ENCODE measurements at regions not wholly inside any gene's neighbourhood (a gene's known extent, or its start where the extent isn't known, plus 50 kb on each side); places are given as distances from the start of the nearest gene placed in this dataset.

DNA sequence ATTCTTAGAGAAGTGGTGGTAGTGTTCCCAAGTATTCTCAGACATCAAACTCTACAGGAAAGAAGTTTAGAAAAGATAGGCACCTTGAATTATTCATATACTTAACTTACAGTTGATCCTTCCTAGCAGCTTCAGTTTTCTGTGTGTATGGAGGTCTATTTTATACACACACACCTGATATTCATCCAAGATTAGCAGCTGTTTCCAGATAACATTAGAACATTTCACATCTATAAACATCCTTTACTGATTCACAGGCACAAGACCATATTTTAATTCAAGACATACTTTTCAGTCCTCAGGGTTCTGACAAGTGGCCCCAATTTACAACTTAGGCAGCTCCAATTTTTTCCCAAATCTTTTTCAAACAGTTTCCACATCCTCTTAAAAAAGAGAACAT lies 287.8 kb upstream of the USP25 start:
- POLR2A ChIA-PET (ENCODE audit: unreplicated experiment): no interaction called here
- no peak overlapping the region for H3K9ac ChIP-seq (ENCODE audit: low read length)
- H3K27ac ChIP-seq (ENCODE audit: low read length): no peak overlapping the region
- no peaks in the 10 kb centered on the region for H3K27me3 ChIP-seq (ENCODE audit: low read length)
- H3K9me2 ChIP-seq (replicated peaks; ENCODE audit: low read length): no peaks in the 10 kb centered on the region
- no TSS peak for BruUV-seq (replicated peaks)
- DNase-seq (no peak), ATAC-seq (no peak)
- no peaks in the 10 kb centered on the region for H3F3A ChIP-seq (ENCODE audit: low read length, unreplicated experiment)
- H2AFZ ChIP-seq (ENCODE audit: low read length): no peak overlapping the region
- intact Hi-C loops (cut with micrococcal nuclease): no loop called here
- H3K9me3 ChIP-seq (ENCODE audit: low read length): no peaks in the 10 kb centered on the region
- no peak overlapping the region for H3K4me3 ChIP-seq (ENCODE audit: low read length)
- H3K4me1 ChIP-seq (ENCODE audit: insufficient read depth, low read length): no peaks in the 10 kb centered on the region
- CTCF ChIA-PET: no interaction called here
- TF ChIP-seq EZH2 (IDR thresholded peaks at IDR 0.05; ENCODE audit: low read length, unreplicated experiment) (no peak), EZH2phosphoT487 (IDR thresholded peaks at IDR 0.05; ENCODE audit: borderline replicate concordance, low read length) (no peak)
- TF ChIP-seq, protein P1, sequence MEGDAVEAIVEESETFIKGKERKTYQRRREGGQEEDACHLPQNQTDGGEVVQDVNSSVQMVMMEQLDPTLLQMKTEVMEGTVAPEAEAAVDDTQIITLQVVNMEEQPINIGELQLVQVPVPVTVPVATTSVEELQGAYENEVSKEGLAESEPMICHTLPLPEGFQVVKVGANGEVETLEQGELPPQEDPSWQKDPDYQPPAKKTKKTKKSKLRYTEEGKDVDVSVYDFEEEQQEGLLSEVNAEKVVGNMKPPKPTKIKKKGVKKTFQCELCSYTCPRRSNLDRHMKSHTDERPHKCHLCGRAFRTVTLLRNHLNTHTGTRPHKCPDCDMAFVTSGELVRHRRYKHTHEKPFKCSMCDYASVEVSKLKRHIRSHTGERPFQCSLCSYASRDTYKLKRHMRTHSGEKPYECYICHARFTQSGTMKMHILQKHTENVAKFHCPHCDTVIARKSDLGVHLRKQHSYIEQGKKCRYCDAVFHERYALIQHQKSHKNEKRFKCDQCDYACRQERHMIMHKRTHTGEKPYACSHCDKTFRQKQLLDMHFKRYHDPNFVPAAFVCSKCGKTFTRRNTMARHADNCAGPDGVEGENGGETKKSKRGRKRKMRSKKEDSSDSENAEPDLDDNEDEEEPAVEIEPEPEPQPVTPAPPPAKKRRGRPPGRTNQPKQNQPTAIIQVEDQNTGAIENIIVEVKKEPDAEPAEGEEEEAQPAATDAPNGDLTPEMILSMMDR (conservative IDR thresholded peaks at IDR 0.05; ENCODE audit: low read depth, low read length): no peak
- no peaks in the 10 kb centered on the region for H3K36me3 ChIP-seq (ENCODE audit: low read depth, low read length)
- no peak overlapping the region for H3K4me2 ChIP-seq (ENCODE audit: low read length)
- H3K79me2 ChIP-seq (ENCODE audit: low read length): no peaks in the 10 kb centered on the region
- no peaks in the 10 kb centered on the region for H4K20me1 ChIP-seq (ENCODE audit: low read length)

DNA sequence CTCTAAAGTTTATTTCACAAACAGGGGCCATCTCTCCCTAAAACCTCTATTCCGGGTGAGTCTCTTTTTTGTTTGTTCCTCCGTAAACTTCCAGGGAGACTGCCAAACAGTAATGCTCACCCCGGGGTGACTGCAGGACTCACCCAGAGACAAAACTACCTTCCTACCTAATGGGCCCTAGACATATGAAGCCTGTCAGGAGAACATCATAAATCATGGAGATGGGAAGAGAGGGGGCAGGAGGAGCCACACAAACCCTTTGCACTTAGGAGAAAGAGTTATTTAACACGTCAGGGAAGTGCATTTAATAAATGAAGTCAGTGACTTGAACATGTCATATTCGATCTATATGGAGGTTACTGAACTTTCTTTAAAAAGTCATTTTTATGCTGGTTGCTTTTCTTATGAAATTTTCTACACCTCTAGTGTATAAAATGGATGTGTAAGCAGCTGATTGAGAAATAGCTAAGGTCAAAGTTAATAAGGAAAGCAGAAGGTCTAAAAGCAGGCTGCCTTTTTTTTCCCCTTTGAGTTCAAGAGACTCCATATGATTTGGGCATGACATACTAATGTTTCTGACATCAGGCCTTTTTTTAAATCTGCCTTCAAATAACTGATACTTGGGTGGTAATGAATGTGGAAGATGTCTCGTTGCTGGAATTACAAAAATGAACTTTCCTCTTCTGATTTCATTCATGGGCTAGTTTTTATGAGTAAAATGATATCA lies 286.9 kb upstream of the USP25 start:
- ATAC-seq: no peak
- Histone ChIP-seq H3K36me3 (ENCODE audit: low read depth, low read length) (no peaks in the 10 kb centered on the region), H3K9me2 (replicated peaks; ENCODE audit: low read length) (no peaks in the 10 kb centered on the region), H3K4me3 (ENCODE audit: low read length) (no peak overlapping the region), H3K9me3 (ENCODE audit: low read length) (no peaks in the 10 kb centered on the region), H3K27ac (ENCODE audit: low read length) (no peak overlapping the region), H4K20me1 (ENCODE audit: low read length) (no peaks in the 10 kb centered on the region), H3K4me1 (ENCODE audit: insufficient read depth, low read length) (no peaks in the 10 kb centered on the region), H3K9ac (ENCODE audit: low read length) (no peak overlapping the region), H3K27me3 (ENCODE audit: low read length) (no peaks in the 10 kb centered on the region), H3F3A (ENCODE audit: low read length, unreplicated experiment) (no peaks in the 10 kb centered on the region), H3K4me2 (ENCODE audit: low read length) (no peak overlapping the region), H2AFZ (ENCODE audit: low read length) (no peak overlapping the region), H3K79me2 (ENCODE audit: low read length) (no peaks in the 10 kb centered on the region)
- TF ChIP-seq EZH2 (IDR thresholded peaks at IDR 0.05; ENCODE audit: low read length, unreplicated experiment) (no peak), EZH2phosphoT487 (IDR thresholded peaks at IDR 0.05; ENCODE audit: borderline replicate concordance, low read length) (no peak)
- TF ChIP-seq, protein P1 (conservative IDR thresholded peaks at IDR 0.05; ENCODE audit: low read depth, low read length): no peak
- intact Hi-C loops (cut with micrococcal nuclease): no loop called here
- DNase-seq: no peak
- ChIA-PET CTCF (no interaction called here), POLR2A (ENCODE audit: unreplicated experiment) (no interaction called here)
- no TSS peak for BruUV-seq (replicated peaks)

DNA sequence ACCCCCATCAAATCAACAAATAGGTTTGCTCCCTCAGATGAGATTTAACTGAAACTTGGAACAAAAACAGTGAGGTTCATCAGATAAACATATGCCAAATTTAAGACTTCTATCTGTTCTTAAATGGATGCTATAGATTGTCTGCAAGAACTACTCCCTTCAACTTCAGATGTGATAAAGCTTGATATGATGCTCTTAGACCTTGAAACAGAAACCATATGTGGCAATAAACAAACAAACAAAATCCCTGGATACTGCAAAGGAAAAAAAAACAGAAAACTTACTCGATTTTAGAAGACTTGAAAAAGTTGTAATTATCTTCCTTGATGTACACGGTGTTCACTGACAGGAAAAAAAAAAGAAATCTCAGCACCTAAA lies 286.1 kb upstream of the USP25 start:
- Histone ChIP-seq H3K9ac (ENCODE audit: low read length) (no peak overlapping the region), H3K36me3 (ENCODE audit: low read depth, low read length) (no peaks in the 10 kb centered on the region), H3K9me2 (replicated peaks; ENCODE audit: low read length) (no peaks in the 10 kb centered on the region), H3K27ac (ENCODE audit: low read length) (no peak overlapping the region), H2AFZ (ENCODE audit: low read length) (no peak overlapping the region), H3K4me3 (ENCODE audit: low read length) (no peak overlapping the region), H3K27me3 (ENCODE audit: low read length) (no peaks in the 10 kb centered on the region), H3K9me3 (ENCODE audit: low read length) (no peaks in the 10 kb centered on the region), H3F3A (ENCODE audit: low read length, unreplicated experiment) (no peaks in the 10 kb centered on the region), H3K4me2 (ENCODE audit: low read length) (no peak overlapping the region), H3K79me2 (ENCODE audit: low read length) (no peaks in the 10 kb centered on the region), H3K4me1 (ENCODE audit: insufficient read depth, low read length) (no peaks in the 10 kb centered on the region), H4K20me1 (ENCODE audit: low read length) (no peaks in the 10 kb centered on the region)
- POLR2A ChIA-PET (ENCODE audit: unreplicated experiment): no interaction called here
- intact Hi-C loops (cut with micrococcal nuclease): no loop called here
- no TSS peak for BruUV-seq (replicated peaks)
- TF ChIP-seq EZH2 (IDR thresholded peaks at IDR 0.05; ENCODE audit: low read length, unreplicated experiment) (no peak), EZH2phosphoT487 (IDR thresholded peaks at IDR 0.05; ENCODE audit: borderline replicate concordance, low read length) (no peak)
- TF ChIP-seq, protein P1 (conservative IDR thresholded peaks at IDR 0.05; ENCODE audit: low read depth, low read length): no peak
- DNase-seq: no peak
- no peak for ATAC-seq
- CTCF ChIA-PET: no interaction called here

Data from PC-3 (cell line).